Amygdala (tissue), 56 donors: ENCODE measurements at regions not wholly inside any gene's neighbourhood (a gene's known extent, or its start where the extent isn't known, plus 50 kb on each side); places are given as distances from the start of the nearest gene placed in this dataset.

Experiments used
- DNase-seq, 56 donors: peaks; one replicate each; lab custom pipeline; 2025; lab: John Stamatoyannopoulos, UW

GRCh38 chr16:55380485-55380884 lies 56.5 kb downstream of the IRX6 start:
- no peak for DNase-seq

GRCh38 chr16:55384288-55385247 lies 60.6 kb downstream of the IRX6 start:
- DNase-seq, result no peak

- DNase-seq, result no peak
Observed at GRCh38 chr16:55385359-55385758, 61.4 kb downstream of the IRX6 start.

GRCh38 chr16:55386534-55387296 lies 62.7 kb downstream of the IRX6 start:
- DNase-seq, result no peak

GRCh38 chr16:55388131-55388862 lies 64.3 kb downstream of the IRX6 start:
- DNase-seq, result peak in 1 of 56 donors; percentile 7

- DNase-seq, result peak in 13 of 56 donors; percentile 3 to 50 (median 19)
Observed at GRCh38 chr16:55389426-55390073, 65.5 kb downstream of the IRX6 start.

GRCh38 chr16:55390630-55391237 lies 66.7 kb downstream of the IRX6 start:
- no peak for DNase-seq

GRCh38 chr16:55391760-55392375 lies 67.9 kb downstream of the IRX6 start:
- DNase-seq, result no peak

- no peak for DNase-seq
Observed at GRCh38 chr16:55392701-55393100, 68.7 kb downstream of the IRX6 start.

- peak in 14 of 56 donors; percentile 3 to 49 (median 13) for DNase-seq
Observed at GRCh38 chr16:55393991-55394390, 70.0 kb downstream of the IRX6 start.

GRCh38 chr16:55398762-55399161 lies 74.8 kb downstream of the IRX6 start:
- DNase-seq, result no peak

- DNase-seq, result no peak
Observed at GRCh38 chr16:55399911-55400310, 75.9 kb downstream of the IRX6 start.

- DNase-seq, result no peak
Observed at GRCh38 chr16:55401046-55401445, 77.0 kb downstream of the IRX6 start.

- no peak for DNase-seq
Observed at GRCh38 chr16:55403464-55403863, 75.5 kb upstream of the MMP2 start.

GRCh38 chr16:55406651-55407050 lies 72.3 kb upstream of the MMP2 start:
- DNase-seq, result no peak

GRCh38 chr16:55408661-55409060 lies 70.3 kb upstream of the MMP2 start:
- no peak for DNase-seq

GRCh38 chr16:55411231-55411630 lies 67.8 kb upstream of the MMP2 start:
- no peak for DNase-seq

GRCh38 chr16:55418586-55418985 lies 60.4 kb upstream of the MMP2 start:
- no peak for DNase-seq

GRCh38 chr16:55421226-55421625 lies 57.8 kb upstream of the MMP2 start:
- DNase-seq, result no peak
